Lower leg skin (tissue), 3 donors: ENCODE measurements at regions not wholly inside any gene's neighbourhood (a gene's known extent, or its start where the extent isn't known, plus 50 kb on each side); places are given as distances from the start of the nearest gene placed in this dataset.

ENCODE experiments used
- CTCF ChIP-seq, 3 donors: fragments of 450-650 bp; IDR thresholded peaks; one replicate each; pipeline ENCODE4 v1.5.1; 2016; ENCODE audit warnings: antibody characterized with exemption in 3 of 3, mild to moderate bottlenecking in 3 of 3, moderate library complexity in 2 of 3
- POLR2A ChIP-seq, 2 donors: fragments of 450-650 bp; IDR thresholded peaks; one replicate each; pipeline ENCODE4 v1.6.1; 2016 to 2017; ENCODE audit warnings: antibody characterized with exemption in 2 of 2, mild to moderate bottlenecking in 1 of 2, moderate library complexity in 1 of 2

GRCh38 chr10:3417096-3417495 lies 244.5 kb upstream of the PITRM1 start:
- TF ChIP-seq POLR2A (IDR thresholded peaks at IDR 0.05) (no peak), CTCF (IDR thresholded peaks at IDR 0.05) (no peak)
